ENCODE measurements at regions not wholly inside any gene's neighbourhood (a gene's known extent, or its start where the extent isn't known, plus 50 kb on each side); places are given as distances from the start of the nearest gene placed in this dataset.

DNA sequence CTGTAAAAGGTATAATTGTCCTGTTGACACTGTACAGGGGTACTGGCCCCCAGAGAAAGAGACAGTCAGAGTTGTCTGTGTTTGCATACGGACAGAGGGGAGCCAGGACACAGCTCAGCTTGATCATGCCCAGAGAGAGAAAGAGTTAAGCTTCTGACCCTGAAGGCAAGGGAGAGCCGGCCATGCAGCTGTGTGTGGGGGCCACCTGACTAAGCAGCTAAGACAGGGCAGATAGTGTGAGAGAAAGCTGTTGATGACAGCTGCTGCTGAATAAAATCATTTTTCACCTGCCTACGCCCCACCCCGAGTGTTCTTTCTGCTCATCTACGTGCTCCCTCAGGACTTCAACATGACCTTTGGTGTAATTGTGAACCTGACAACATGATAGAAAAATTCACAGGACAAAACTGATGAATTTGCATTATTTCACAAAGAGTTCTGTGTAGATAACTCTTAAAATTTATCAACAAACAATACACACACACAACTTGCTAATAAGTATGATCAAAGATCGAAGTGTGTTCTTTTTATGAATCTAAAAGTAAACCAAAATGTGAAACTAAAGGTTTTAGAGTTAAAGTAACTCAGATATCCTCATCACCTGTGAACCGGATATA lies 1294.3 kb upstream of the ATXN8OS start:
- Mint-ChIP-seq H3K27ac (no peak overlapping the region), H3K4me1 (ENCODE audit: low read depth) (no peaks in the 10 kb centered on the region), H3K36me3 (ENCODE audit: low read depth) (no peaks in the 10 kb centered on the region), H3K9me3 (peaks cover 3% of the 10 kb centered on the region), H3K27me3 (ENCODE audit: insufficient read depth) (no peaks in the 10 kb centered on the region), H3K4me3 (no peak overlapping the region)
- DNase-seq (ENCODE audit: low spot score) = no peak
- intact Hi-C loops (cut with micrococcal nuclease) = no loop called here

DNA sequence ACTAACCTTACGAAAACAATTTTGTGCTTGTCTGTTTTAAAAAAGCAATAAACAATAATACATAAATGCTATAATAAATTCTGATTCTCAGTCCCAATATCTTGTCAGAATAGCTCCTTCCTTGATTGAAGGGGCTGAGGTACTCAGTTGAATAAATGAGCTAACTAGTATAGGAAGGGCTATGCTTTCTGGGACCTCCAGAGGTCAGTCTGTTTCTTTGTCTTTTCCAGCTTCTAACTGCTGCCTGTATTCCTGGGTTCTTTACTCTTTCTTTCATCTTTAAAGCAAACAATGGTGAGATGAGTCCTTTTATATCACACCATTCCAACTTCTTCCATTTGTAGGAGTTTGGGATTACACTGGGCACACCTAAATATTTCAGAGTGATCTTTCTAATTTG lies 1297.0 kb upstream of the ATXN8OS start:
- intact Hi-C loops (cut with micrococcal nuclease) = no loop called here
- H3K9me3 Mint-ChIP-seq = no peaks in the 10 kb centered on the region
- no peaks in the 10 kb centered on the region for H3K4me1 Mint-ChIP-seq (ENCODE audit: low read depth)
- H3K4me3 Mint-ChIP-seq = no peak overlapping the region
- no peaks in the 10 kb centered on the region for H3K36me3 Mint-ChIP-seq (ENCODE audit: low read depth)
- no peak for DNase-seq (ENCODE audit: low spot score)
- H3K27me3 Mint-ChIP-seq (ENCODE audit: insufficient read depth) = no peaks in the 10 kb centered on the region
- H3K27ac Mint-ChIP-seq = no peak overlapping the region

DNA sequence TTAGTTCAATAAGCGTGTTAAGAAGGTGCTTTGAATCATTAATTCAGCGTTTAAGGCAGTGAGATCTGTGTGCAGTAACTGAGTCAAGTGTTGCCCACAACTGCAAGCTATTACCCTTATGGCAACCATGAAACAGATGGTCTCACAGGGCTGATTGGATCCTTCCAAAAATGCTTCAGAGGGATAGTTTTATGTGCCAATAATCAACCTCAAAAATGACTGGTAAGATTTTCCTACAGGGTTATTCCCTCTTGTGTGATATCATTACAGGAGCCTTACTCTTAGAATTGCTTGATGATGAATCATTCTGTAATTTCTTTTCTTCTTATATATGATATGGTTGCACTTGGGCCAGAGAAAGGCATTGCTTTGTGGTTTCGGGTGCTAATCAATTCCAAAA lies 1299.2 kb upstream of the ATXN8OS start:
- intact Hi-C loops (cut with micrococcal nuclease) = no loop called here
- Mint-ChIP-seq H3K4me3 (no peak overlapping the region), H3K4me1 (ENCODE audit: low read depth) (no peaks in the 10 kb centered on the region), H3K36me3 (ENCODE audit: low read depth) (no peaks in the 10 kb centered on the region), H3K27me3 (ENCODE audit: insufficient read depth) (no peaks in the 10 kb centered on the region), H3K9me3 (no peaks in the 10 kb centered on the region), H3K27ac (no peak overlapping the region)
- no peak for DNase-seq (ENCODE audit: low spot score)

DNA sequence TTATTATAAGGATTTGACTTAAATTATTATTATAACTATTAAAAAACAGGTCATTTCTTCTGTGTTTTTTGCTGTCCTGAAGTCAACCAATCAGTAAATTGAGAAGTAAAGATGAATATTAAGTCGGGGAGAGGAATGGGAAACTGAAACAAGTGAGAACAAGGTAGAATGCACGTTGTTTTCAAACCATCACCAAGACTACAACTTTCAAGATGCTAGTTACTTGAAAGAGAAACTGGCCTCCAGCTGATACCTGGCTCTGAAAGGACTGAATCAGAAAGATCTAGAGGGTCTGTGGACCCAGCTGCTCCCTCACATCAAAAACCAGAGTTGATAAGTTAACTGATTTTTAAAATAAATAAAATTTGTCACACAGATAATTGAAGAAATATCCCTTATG lies 1301.5 kb upstream of the ATXN8OS start:
- no peaks in the 10 kb centered on the region for H3K27me3 Mint-ChIP-seq (ENCODE audit: insufficient read depth)
- no peaks in the 10 kb centered on the region for H3K4me1 Mint-ChIP-seq (ENCODE audit: low read depth)
- H3K4me3 Mint-ChIP-seq = no peak overlapping the region
- H3K36me3 Mint-ChIP-seq (ENCODE audit: low read depth) = no peaks in the 10 kb centered on the region
- H3K9me3 Mint-ChIP-seq = no peaks in the 10 kb centered on the region
- intact Hi-C loops (cut with micrococcal nuclease) = no loop called here
- DNase-seq (ENCODE audit: low spot score) = no peak
- no peak overlapping the region for H3K27ac Mint-ChIP-seq

DNA sequence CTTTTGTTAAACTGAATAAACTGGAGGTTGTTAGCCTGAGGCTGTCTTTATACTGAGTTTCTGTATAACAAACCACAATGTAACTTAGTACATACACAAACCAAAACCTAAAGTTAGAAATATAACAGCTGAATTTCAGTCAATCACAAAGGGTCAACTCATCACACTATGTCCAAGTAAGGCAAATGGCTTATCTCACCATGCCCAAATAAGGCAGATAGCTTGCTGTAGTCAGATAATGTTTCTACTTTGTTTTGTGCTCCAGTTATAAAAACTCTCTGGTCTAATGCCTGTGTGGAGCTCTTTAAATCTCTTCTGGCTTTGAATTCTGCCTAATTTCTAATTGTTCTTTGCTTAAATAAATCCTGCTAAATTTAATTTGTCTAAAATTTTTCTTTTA lies 1323.4 kb upstream of the ATXN8OS start:
- intact Hi-C loops (cut with micrococcal nuclease) = no loop called here
- no peaks in the 10 kb centered on the region for H3K36me3 Mint-ChIP-seq (ENCODE audit: low read depth)

DNA sequence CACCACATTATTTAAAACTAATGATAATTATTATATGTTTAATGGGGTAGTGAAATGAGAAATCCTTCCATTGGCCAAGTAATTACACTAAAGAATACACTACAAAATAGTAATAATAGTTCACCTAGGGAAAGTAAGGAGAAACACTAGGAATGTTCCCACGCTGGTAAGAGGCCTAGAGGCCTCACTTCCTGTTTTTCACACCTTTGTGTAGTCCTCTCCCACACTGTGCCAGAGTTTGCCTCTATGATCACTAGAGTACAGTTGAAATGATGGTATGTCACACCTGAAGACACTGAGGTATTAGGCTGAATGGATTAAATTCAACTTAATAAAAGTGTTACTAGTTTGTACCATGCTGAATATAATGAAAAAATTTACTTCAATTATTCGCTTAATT lies 1348.0 kb upstream of the ATXN8OS start:
- Mint-ChIP-seq H3K4me1 (ENCODE audit: low read depth) (no peaks in the 10 kb centered on the region), H3K27me3 (ENCODE audit: insufficient read depth) (no peaks in the 10 kb centered on the region), H3K36me3 (ENCODE audit: low read depth) (no peaks in the 10 kb centered on the region), H3K27ac (no peak overlapping the region), H3K9me3 (peaks cover 4% of the 10 kb centered on the region), H3K4me3 (no peak overlapping the region)
- DNase-seq (ENCODE audit: low spot score) = no peak
- intact Hi-C loops (cut with micrococcal nuclease) = no loop called here

More for the DNA sequence above, 1323.4 kb upstream of the ATXN8OS start:
- H3K27me3 Mint-ChIP-seq (ENCODE audit: insufficient read depth) = no peaks in the 10 kb centered on the region
- DNase-seq (ENCODE audit: low spot score) = no peak
- no peaks in the 10 kb centered on the region for H3K4me1 Mint-ChIP-seq (ENCODE audit: low read depth)
- H3K4me3 Mint-ChIP-seq = no peak overlapping the region
- H3K27ac Mint-ChIP-seq = no peak overlapping the region
- peaks cover 8% of the 10 kb centered on the region for H3K9me3 Mint-ChIP-seq

DNA sequence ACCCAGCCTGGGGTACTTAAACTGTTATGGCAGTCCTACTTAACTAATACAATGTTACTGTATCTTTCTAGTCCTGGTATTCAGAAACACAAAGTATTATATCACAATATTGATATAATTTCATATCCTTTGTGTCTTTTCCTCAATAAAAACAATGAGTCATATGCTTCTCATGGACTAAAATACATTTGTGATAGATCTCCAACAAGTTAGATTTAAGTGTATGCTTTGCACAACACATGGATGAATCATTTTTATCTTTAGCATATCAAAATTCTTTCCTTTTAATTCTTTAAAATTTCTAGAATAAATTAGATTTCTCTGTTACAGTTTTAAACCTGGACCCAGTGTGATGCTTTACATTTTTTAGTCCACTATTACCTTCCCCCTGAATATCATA lies 1357.8 kb upstream of the ATXN8OS start:
- Mint-ChIP-seq H3K4me3 (no peak overlapping the region), H3K9me3 (peaks cover 23% of the 10 kb centered on the region), H3K36me3 (ENCODE audit: low read depth) (no peaks in the 10 kb centered on the region), H3K4me1 (ENCODE audit: low read depth) (no peaks in the 10 kb centered on the region), H3K27ac (no peak overlapping the region), H3K27me3 (ENCODE audit: insufficient read depth) (no peaks in the 10 kb centered on the region)
- intact Hi-C loops (cut with micrococcal nuclease) = no loop called here
- DNase-seq (ENCODE audit: low spot score) = no peak

DNA sequence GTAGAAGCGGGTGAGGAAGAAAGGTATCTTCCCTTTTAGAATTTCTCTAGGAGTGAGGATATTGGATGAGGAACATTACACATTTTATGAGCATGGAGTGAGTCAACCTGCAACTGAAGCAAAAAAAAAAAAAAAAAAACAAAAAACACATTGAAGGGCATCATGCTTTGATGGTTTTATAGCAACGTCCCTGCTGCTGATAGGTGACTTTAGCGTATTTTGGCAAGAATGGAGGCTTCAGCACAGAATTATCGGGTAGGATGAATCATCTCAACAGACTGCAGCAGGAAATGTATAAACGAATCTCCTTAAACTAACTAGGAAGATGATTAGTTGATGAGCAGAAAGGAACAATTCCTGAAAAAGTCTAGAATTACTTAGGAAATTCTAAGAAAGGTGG lies 1359.6 kb upstream of the ATXN8OS start:
- DNase-seq (ENCODE audit: low spot score) = no peak
- Mint-ChIP-seq H3K4me1 (ENCODE audit: low read depth) (no peaks in the 10 kb centered on the region), H3K27ac (no peak overlapping the region), H3K36me3 (ENCODE audit: low read depth) (no peaks in the 10 kb centered on the region), H3K4me3 (no peak overlapping the region), H3K9me3 (peaks cover 17% of the 10 kb centered on the region), H3K27me3 (ENCODE audit: insufficient read depth) (no peaks in the 10 kb centered on the region)
- intact Hi-C loops (cut with micrococcal nuclease) = no loop called here

DNA sequence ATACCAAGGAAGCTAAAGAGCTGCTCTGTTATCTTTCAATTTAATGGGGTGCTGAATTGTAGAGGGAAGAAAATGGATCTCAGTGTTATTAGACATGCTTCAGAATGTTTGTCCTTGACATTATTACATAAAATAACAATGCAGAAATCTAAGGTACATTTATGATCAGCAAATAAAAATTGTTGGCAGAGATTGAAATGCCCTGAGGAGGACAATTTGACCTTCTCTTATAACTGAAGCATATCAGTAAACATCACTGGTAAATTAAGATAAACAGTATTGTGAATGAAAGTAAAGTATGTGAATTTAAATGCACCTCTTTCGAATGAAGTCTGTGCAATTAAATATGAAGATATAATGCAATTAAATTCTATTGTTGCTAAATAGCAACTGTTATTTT lies 1362.1 kb upstream of the ATXN8OS start:
- no peaks in the 10 kb centered on the region for H3K36me3 Mint-ChIP-seq (ENCODE audit: low read depth)
- no peaks in the 10 kb centered on the region for H3K27me3 Mint-ChIP-seq (ENCODE audit: insufficient read depth)
- no peak for DNase-seq (ENCODE audit: low spot score)
- H3K4me1 Mint-ChIP-seq (ENCODE audit: low read depth) = no peaks in the 10 kb centered on the region
- intact Hi-C loops (cut with micrococcal nuclease) = no loop called here
- no peak overlapping the region for H3K27ac Mint-ChIP-seq
- no peak overlapping the region for H3K4me3 Mint-ChIP-seq
- H3K9me3 Mint-ChIP-seq = peaks cover 11% of the 10 kb centered on the region

DNA sequence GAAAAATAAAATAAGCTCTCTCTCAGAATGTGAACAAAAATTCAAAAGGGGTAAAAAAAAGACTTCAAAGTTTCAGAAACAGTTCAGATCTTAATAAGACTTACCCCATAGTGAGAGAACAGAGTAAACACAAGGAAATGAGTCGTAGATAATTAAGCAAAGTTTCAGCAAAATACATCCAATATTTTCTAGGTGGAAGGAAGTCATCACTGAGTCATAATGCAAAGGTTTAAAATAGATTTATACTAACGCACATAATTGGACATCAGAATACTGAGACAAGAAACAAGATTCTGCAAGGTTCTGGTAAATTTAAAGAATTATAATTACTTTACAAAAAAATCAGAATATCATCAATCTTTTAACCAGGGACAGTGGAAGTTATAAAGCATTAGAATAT lies 1370.7 kb upstream of the ATXN8OS start:
- no peak overlapping the region for H3K4me3 Mint-ChIP-seq
- no peak for DNase-seq (ENCODE audit: low spot score)
- H3K9me3 Mint-ChIP-seq = peaks cover 5% of the 10 kb centered on the region
- H3K4me1 Mint-ChIP-seq (ENCODE audit: low read depth) = no peaks in the 10 kb centered on the region
- intact Hi-C loops (cut with micrococcal nuclease) = no loop called here
- H3K36me3 Mint-ChIP-seq (ENCODE audit: low read depth) = no peaks in the 10 kb centered on the region
- no peak overlapping the region for H3K27ac Mint-ChIP-seq
- no peaks in the 10 kb centered on the region for H3K27me3 Mint-ChIP-seq (ENCODE audit: insufficient read depth)

DNA sequence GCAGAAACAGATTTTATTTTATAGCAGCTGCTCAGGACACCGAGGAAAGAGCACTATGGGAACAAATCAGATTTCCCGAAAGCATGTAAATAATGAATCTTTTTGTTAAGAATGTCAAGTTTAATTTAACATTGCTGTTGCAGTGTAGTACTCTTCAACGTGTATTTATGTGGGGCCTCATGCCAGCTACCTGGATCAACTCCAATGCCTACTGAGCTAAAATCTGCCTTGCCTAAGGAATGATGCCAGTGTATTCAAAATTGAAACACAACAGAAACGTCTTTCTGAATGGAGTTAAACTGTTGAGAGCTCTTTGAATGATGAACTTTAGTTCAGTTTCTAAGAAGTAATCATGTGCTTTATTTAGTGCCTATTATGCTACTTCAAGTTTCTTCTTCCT lies 1379.8 kb upstream of the ATXN8OS start:
- H3K36me3 Mint-ChIP-seq (ENCODE audit: low read depth) = no peaks in the 10 kb centered on the region
- H3K4me3 Mint-ChIP-seq = no peak overlapping the region
- H3K27ac Mint-ChIP-seq = no peak overlapping the region
- peaks cover 6% of the 10 kb centered on the region for H3K9me3 Mint-ChIP-seq
- H3K27me3 Mint-ChIP-seq (ENCODE audit: insufficient read depth) = no peaks in the 10 kb centered on the region
- DNase-seq (ENCODE audit: low spot score) = no peak
- no peaks in the 10 kb centered on the region for H3K4me1 Mint-ChIP-seq (ENCODE audit: low read depth)
- intact Hi-C loops (cut with micrococcal nuclease) = no loop called here

DNA sequence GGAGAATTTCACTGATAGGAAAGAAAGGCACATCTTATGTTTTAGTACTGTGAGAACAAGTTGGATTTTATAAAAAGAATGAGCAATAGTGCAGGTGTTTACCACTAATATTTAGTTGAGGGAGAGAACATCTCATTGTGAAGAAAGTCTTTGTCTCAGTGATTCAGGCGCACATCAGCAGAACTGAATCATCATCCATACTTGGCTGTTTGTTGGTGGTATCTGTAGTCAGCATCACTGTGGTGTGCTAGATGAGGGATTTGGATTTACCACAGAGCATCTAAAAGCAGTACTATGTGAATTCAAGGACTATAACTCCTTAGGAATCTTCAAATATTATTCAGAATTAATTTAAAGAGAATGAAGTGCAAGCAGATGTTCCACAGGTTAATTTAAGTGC lies 1380.5 kb upstream of the ATXN8OS start:
- no peaks in the 10 kb centered on the region for H3K27me3 Mint-ChIP-seq (ENCODE audit: insufficient read depth)
- DNase-seq (ENCODE audit: low spot score) = no peak
- H3K27ac Mint-ChIP-seq = no peak overlapping the region
- H3K9me3 Mint-ChIP-seq = peaks cover 7% of the 10 kb centered on the region
- intact Hi-C loops (cut with micrococcal nuclease) = no loop called here
- no peaks in the 10 kb centered on the region for H3K4me1 Mint-ChIP-seq (ENCODE audit: low read depth)
- no peak overlapping the region for H3K4me3 Mint-ChIP-seq
- H3K36me3 Mint-ChIP-seq (ENCODE audit: low read depth) = no peaks in the 10 kb centered on the region

DNA sequence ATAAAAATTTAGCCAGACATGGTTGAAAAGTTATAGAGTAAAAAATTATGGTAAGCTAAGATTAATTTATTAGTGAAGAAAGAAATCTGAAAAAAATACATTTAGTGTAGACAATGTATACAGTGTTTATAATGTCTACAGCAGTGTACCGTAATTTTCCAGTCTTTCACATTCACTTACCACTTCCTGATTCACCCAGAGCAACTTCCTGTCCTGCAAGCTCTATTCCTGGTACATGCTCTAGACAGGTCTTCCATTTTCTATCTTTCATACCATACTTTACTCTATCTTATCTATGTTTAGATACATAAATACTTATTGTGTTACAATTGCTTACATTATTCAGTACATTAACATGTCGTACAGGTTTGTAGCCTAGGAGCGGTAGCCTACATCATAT lies 1387.8 kb upstream of the ATXN8OS start:
- DNase-seq (ENCODE audit: low spot score) = no peak
- Mint-ChIP-seq H3K27ac (no peak overlapping the region), H3K4me3 (no peak overlapping the region), H3K36me3 (ENCODE audit: low read depth) (no peaks in the 10 kb centered on the region), H3K9me3 (peaks cover 17% of the 10 kb centered on the region), H3K27me3 (ENCODE audit: insufficient read depth) (no peaks in the 10 kb centered on the region), H3K4me1 (ENCODE audit: low read depth) (no peaks in the 10 kb centered on the region)
- intact Hi-C loops (cut with micrococcal nuclease) = no loop called here

DNA sequence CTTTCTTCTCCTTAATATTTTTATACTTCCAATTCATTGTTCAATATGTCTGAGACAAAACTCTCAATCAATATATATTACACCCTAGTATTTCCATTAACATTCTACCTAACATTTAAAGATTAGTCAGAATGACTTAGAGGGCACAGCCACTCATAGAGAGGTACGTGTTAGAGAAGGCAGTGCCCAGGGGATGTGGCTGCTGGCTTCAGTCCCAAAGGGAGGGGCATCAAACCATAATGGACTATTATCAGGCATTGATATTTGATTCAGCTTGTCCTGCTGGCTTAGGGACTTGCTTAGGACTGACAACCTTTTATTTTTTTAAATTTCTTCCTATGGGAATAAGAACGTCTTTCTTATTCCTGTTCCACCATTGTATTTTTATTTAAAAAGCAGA lies 1392.0 kb upstream of the ATXN8OS start:
- Mint-ChIP-seq H3K36me3 (ENCODE audit: low read depth) (no peaks in the 10 kb centered on the region), H3K9me3 (peaks cover 17% of the 10 kb centered on the region), H3K4me1 (ENCODE audit: low read depth) (no peaks in the 10 kb centered on the region), H3K27me3 (ENCODE audit: insufficient read depth) (no peaks in the 10 kb centered on the region), H3K27ac (no peak overlapping the region), H3K4me3 (no peak overlapping the region)
- intact Hi-C loops (cut with micrococcal nuclease) = no loop called here
- no peak for DNase-seq (ENCODE audit: low spot score)

Data from activated T-helper 1 cell treated with anti-CD3 and anti-CD28 coated beads, Interleukin-12 subunit alpha, Interleukin-12 subunit beta, Interleukin-2, Interleukin-4 antibody, amounts not matched to agents 30 ng/mL and 10 ng/mL and 1 ng/mL, durations not matched to agents 14 hours and 24 hours and 36 hours (primary cell).